GM12878 (cell line): ENCODE measurements at regions not wholly inside any gene's neighbourhood (a gene's known extent, or its start where the extent isn't known, plus 50 kb on each side); places are given as distances from the start of the nearest gene placed in this dataset.

ENCODE experiments used
- ATAC-seq: fragments of 200-7000 bp; cut with Tn5 transposase; 3 replicates; pipeline ENCODE4 v1.9.1; 2020; ENCODE audit warnings: mild to moderate bottlenecking, moderate library complexity
- BruUV-seq: library from RNA; stranded (reverse); fragments of 400-500 nt; replicated peaks from 2 replicates; lab custom pipeline; 2021; lab: Mats Ljungman, UMichigan
- CTCF ChIA-PET: fragments of 300-600 bp; sonication (Branson Sonifier 250); formaldehyde crosslinking; extraction: SDS; loops from one replicate; lab custom pipeline; 2021; ENCODE audit warnings: inconsistent platforms; lab: Yijun Ruan, JAX
- POLR2A ChIA-PET: fragments of 350-600 bp; formaldehyde crosslinking; extraction: SDS; loops from one replicate; lab custom pipeline; 2021; ENCODE audit warnings: inconsistent platforms; lab: Charles Lee
- RAD21 ChIA-PET: fragments of 300-600 bp; sonication (Branson Sonifier 250); formaldehyde crosslinking; loops from one replicate; lab custom pipeline; 2023; ENCODE audit warnings: antibody characterized with exemption; ENCODE audit not compliant: unreplicated experiment; lab: Charles Lee
- SMC1A ChIA-PET: fragments of 300-600 bp; sonication (Branson Sonifier 250); formaldehyde crosslinking; loops from one replicate; lab custom pipeline; 2023; ENCODE audit not compliant: unreplicated experiment, uncharacterized antibody; lab: Charles Lee
- DNase-seq: peaks from one replicate; pipeline ENCODE4 v3.0.0-alpha.2; 2011; ENCODE audit warnings: low read depth, low spot score
- FAIRE-seq: peaks from 3 replicates; lab custom pipeline; 2011; peaks lifted over from hg19 to GRCh38; lab: Jason Lieb, UNC
- H2AFZ ChIP-seq: 2 replicates; pipeline ENCODE4 v1.6.0; 2011; ENCODE audit warnings: low read depth, low read length, control low read depth; ENCODE audit not compliant: control insufficient read depth
- H3K27ac ChIP-seq: 2 replicates; pipeline ENCODE4 v1.5.1; 2011; ENCODE audit warnings: control low read depth; ENCODE audit not compliant: control insufficient read depth, insufficient read depth
- H3K27me3 ChIP-seq, 2 experiments: replicated peaks in 1 of 2; 2 replicates each; pipeline versions ENCODE4 v1.6.0 to v1.6.1; 2011; ENCODE audit warnings: low read length in 1 of 2; ENCODE audit not compliant: control insufficient read depth in 2 of 2, insufficient read depth in 2 of 2
- H3K36me3 ChIP-seq, 2 experiments: 2 replicates each; pipeline ENCODE4 v1.5.1; 2011; ENCODE audit warnings: low read length in 1 of 2; ENCODE audit not compliant: control insufficient read depth in 2 of 2, insufficient read depth in 2 of 2
- H3K4me1 ChIP-seq: 2 replicates; pipeline ENCODE4 v1.6.1; 2011; ENCODE audit warnings: mild to moderate bottlenecking, low read length, moderate library complexity, mixed read lengths; ENCODE audit not compliant: control insufficient read depth, insufficient read depth
- H3K4me2 ChIP-seq: 2 replicates; pipeline ENCODE4 v1.6.0; 2011; ENCODE audit warnings: control low read depth; ENCODE audit not compliant: control insufficient read depth, insufficient read depth
- H3K4me3 ChIP-seq: fragments of 200-600 bp; sonication (generic); 2 replicates; pipeline ENCODE4 v1.5.1; 2016
- H3K79me2 ChIP-seq: 2 replicates; pipeline ENCODE4 v1.6.0; 2011; ENCODE audit warnings: low read length; ENCODE audit not compliant: control insufficient read depth, insufficient read depth
- H3K9ac ChIP-seq: 2 replicates; pipeline ENCODE4 v1.8.0; 2011; ENCODE audit warnings: low read length, control low read depth, mixed read lengths; ENCODE audit not compliant: control insufficient read depth, insufficient read depth
- H3K9me3 ChIP-seq: replicated peaks from 3 replicates; pipeline ENCODE4 v1.5.1; 2011; ENCODE audit warnings: mild to moderate bottlenecking, low read length; ENCODE audit not compliant: control insufficient read depth, insufficient read depth
- H4K20me1 ChIP-seq: 2 replicates; pipeline ENCODE4 v1.6.0; 2011; ENCODE audit not compliant: control insufficient read depth, insufficient read depth
- BMI1 ChIP-seq: fragments of 450-650 bp; IDR thresholded peaks from 2 replicates; pipeline ENCODE4 v1.6.1; 2016; ENCODE audit warnings: mild to moderate bottlenecking, moderate library complexity, borderline replicate concordance
- ETV6 ChIP-seq, 2 experiments: fragments of 450-650 bp in 1 of 2; IDR thresholded peaks in 1 of 2; conservative IDR thresholded peaks in 1 of 2; 2 replicates each; pipeline ENCODE4 v1.6.1; 2014; ENCODE audit warnings: antibody characterized with exemption in 1 of 2, borderline replicate concordance in 1 of 2, low read depth in 1 of 2, mild to moderate bottlenecking in 1 of 2, moderate library complexity in 1 of 2
- EZH2 ChIP-seq: IDR thresholded peaks from 2 replicates; pipeline ENCODE4 v1.6.1; 2012; ENCODE audit warnings: low read depth, mild to moderate bottlenecking, control low read depth, inconsistent platforms, low read length, borderline replicate concordance; ENCODE audit not compliant: control insufficient read depth
- GABPA ChIP-seq: IDR thresholded peaks from 2 replicates; pipeline ENCODE4 v1.6.1; 2014; ENCODE audit warnings: antibody characterized with exemption, low read depth, mild to moderate bottlenecking, inconsistent platforms
- HDAC6 ChIP-seq: fragments of 200-600 bp; sonication (generic); IDR thresholded peaks from one replicate; pipeline ENCODE4 v1.8.0; 2017; ENCODE audit warnings: antibody characterized with exemption; ENCODE audit not compliant: unreplicated experiment
- HDGF ChIP-seq: fragments of 450-650 bp; IDR thresholded peaks from 2 replicates; pipeline ENCODE4 v1.6.1; 2016; ENCODE audit warnings: antibody characterized with exemption
- IKZF2 ChIP-seq, 2 experiments: fragments of 450-650 bp; IDR thresholded peaks; 2 replicates each; pipeline ENCODE4 v1.6.1; 2017; ENCODE audit warnings: mild to moderate bottlenecking in 2 of 2, moderate library complexity in 2 of 2
- MYC ChIP-seq: IDR thresholded peaks from 2 replicates; pipeline ENCODE4 v1.6.1; 2011; ENCODE audit warnings: mild to moderate bottlenecking, low read length, moderate library complexity, inconsistent platforms; ENCODE audit not compliant: insufficient read depth, insufficient replicate concordance, insufficient read length, severe bottlenecking
- NRF1 ChIP-seq: conservative IDR thresholded peaks from 2 replicates; pipeline ENCODE4 v1.6.1; 2011; ENCODE audit warnings: mild to moderate bottlenecking, low read depth, low read length, improper control_type of control experiment
- SPI1 ChIP-seq: IDR thresholded peaks from 2 replicates; pipeline ENCODE4 v1.6.1; 2011; ENCODE audit warnings: low read depth, mild to moderate bottlenecking, low read length, moderate library complexity, borderline replicate concordance; ENCODE audit not compliant: insufficient read depth
- SUPT20H ChIP-seq: IDR thresholded peaks from 2 replicates; pipeline ENCODE4 v1.6.1; 2011; ENCODE audit warnings: low read depth, mild to moderate bottlenecking, low read length, moderate library complexity, borderline replicate concordance; ENCODE audit not compliant: control insufficient read depth
- TAF1 ChIP-seq: IDR thresholded peaks from 2 replicates; pipeline ENCODE4 v1.6.1; 2011; ENCODE audit warnings: mild to moderate bottlenecking, low read depth, low read length, borderline replicate concordance
- TCF12 ChIP-seq: IDR thresholded peaks from 2 replicates; pipeline ENCODE4 v1.6.1; 2011; ENCODE audit warnings: low read depth, mild to moderate bottlenecking, low read length
- in situ Hi-C: fragments of 300-500 bp; cut with MboI; formaldehyde crosslinking; loops from 9 replicates; pipeline ENCODE4 v1.14.3; 2018; ENCODE audit warnings: mixed read lengths
- intact Hi-C: fragments of 100-400 bp; cut with micrococcal nuclease; formaldehyde crosslinking; loops from one replicate; pipeline ENCODE4 v1.14.2; 2022; ENCODE audit not compliant: unreplicated experiment
- TF ChIP-seq, protein P1 (sequence below): fragments of 150-350 bp; IDR thresholded peaks from 2 replicates; pipeline ENCODE4 v1.6.1; 2016; ENCODE audit warnings: low read depth, low read length
- TF ChIP-seq, protein P2 (sequence below): IDR thresholded peaks from 2 replicates; pipeline ENCODE4 v1.6.1; 2011; ENCODE audit warnings: borderline replicate concordance, low read depth, mild to moderate bottlenecking, moderate library complexity, mixed read lengths, low read length; ENCODE audit not compliant: insufficient read depth; ENCODE audit errors: extremely low read length

DNA sequence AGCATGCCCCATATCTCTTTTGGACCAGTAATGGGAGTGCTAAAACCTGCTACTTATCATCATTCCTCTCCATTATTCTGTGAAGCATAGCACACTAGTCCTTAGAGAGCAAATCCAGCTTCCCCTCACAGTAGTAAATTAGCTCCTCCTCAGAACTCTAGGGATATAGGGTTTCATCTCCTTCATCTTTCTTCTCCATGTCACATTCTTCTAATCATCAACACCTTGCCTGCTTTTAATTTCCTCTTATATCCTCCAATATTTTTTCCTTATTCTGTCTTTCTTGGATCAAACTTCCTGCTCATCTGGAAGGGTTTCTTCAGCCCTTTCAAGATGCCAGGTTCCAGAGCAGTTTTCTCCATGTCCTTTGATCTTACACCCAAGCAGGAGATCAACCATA lies 321.4 kb upstream of the ACVR2A start:
- no TSS peak for BruUV-seq
- ATAC-seq (no peak), DNase-seq (no peak), FAIRE-seq (no peak)
- no peak for TF ChIP-seq SPI1
- no peak for TF ChIP-seq HDGF
- TF ChIP-seq EZH2, result no peak
- no peak for TF ChIP-seq ETV6 (conservative IDR thresholded peaks at IDR 0.05 in 1 of 2, IDR thresholded peaks at IDR 0.05 in 1 of 2; ENCODE audit: borderline replicate concordance in 1 of 2, low read depth in 1 of 2)
- TF ChIP-seq SUPT20H, result no peak
- TF ChIP-seq TAF1, result no peak
- no peak for TF ChIP-seq NRF1
- no peak for TF ChIP-seq IKZF2 (IDR thresholded peaks at IDR 0.05)
- no peak for TF ChIP-seq GABPA
- no peak for TF ChIP-seq HDAC6
- no peak for TF ChIP-seq TCF12
- TF ChIP-seq BMI1, result no peak
- TF ChIP-seq, protein P1, sequence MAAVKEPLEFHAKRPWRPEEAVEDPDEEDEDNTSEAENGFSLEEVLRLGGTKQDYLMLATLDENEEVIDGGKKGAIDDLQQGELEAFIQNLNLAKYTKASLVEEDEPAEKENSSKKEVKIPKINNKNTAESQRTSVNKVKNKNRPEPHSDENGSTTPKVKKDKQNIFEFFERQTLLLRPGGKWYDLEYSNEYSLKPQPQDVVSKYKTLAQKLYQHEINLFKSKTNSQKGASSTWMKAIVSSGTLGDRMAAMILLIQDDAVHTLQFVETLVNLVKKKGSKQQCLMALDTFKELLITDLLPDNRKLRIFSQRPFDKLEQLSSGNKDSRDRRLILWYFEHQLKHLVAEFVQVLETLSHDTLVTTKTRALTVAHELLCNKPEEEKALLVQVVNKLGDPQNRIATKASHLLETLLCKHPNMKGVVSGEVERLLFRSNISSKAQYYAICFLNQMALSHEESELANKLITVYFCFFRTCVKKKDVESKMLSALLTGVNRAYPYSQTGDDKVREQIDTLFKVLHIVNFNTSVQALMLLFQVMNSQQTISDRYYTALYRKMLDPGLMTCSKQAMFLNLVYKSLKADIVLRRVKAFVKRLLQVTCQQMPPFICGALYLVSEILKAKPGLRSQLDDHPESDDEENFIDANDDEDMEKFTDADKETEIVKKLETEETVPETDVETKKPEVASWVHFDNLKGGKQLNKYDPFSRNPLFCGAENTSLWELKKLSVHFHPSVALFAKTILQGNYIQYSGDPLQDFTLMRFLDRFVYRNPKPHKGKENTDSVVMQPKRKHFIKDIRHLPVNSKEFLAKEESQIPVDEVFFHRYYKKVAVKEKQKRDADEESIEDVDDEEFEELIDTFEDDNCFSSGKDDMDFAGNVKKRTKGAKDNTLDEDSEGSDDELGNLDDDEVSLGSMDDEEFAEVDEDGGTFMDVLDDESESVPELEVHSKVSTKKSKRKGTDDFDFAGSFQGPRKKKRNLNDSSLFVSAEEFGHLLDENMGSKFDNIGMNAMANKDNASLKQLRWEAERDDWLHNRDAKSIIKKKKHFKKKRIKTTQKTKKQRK, result no peak
- TF ChIP-seq, protein P2, sequence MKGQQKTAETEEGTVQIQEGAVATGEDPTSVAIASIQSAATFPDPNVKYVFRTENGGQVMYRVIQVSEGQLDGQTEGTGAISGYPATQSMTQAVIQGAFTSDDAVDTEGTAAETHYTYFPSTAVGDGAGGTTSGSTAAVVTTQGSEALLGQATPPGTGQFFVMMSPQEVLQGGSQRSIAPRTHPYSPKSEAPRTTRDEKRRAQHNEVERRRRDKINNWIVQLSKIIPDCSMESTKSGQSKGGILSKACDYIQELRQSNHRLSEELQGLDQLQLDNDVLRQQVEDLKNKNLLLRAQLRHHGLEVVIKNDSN, result no peak
- no peak for TF ChIP-seq MYC
- no peaks in the 10 kb centered on the region for H3K9me3 ChIP-seq
- RAD21 ChIA-PET, result interaction anchor here (0.7 kb wide), 1 partner anchor 99 kb away, joined by 6 read pairs; no protein-coding TSS in a partner anchor
- H3K36me3 ChIP-seq, result no peaks in the 10 kb centered on the region
- intact Hi-C loops (no loop called here), in situ Hi-C loops (no loop called here)
- no peaks in the 10 kb centered on the region for H3K27me3 ChIP-seq
- no peak overlapping the region for H3K9ac ChIP-seq
- H3K4me3 ChIP-seq, result no peak overlapping the region
- POLR2A ChIA-PET, result no interaction called here
- CTCF ChIA-PET, result interaction anchor here (1.8 kb wide), 1 partner anchor 10 kb away, joined by 5 read pairs; no protein-coding TSS in a partner anchor
- no peak overlapping the region for H2AFZ ChIP-seq
- H3K79me2 ChIP-seq, result no peaks in the 10 kb centered on the region
- H3K4me1 ChIP-seq, result no peaks in the 10 kb centered on the region
- SMC1A ChIA-PET, result no interaction called here
- no peak overlapping the region for H3K27ac ChIP-seq
- H4K20me1 ChIP-seq, result no peaks in the 10 kb centered on the region
- no peak overlapping the region for H3K4me2 ChIP-seq
